Brain pericyte (primary cell): ENCODE measurements at regions not wholly inside any gene's neighbourhood (a gene's known extent, or its start where the extent isn't known, plus 50 kb on each side); places are given as distances from the start of the nearest gene placed in this dataset.

ENCODE experiments used
- DNase-seq: peaks from one replicate; pipeline ENCODE4 v3.0.0-alpha.2; 2012; ENCODE audit warnings: low read depth, low spot score

GRCh38 chr13:44022196-44022595, 142.5 kb downstream of the LACC1 start:
- DNase-seq, result no peak

- no peak for DNase-seq
Observed at GRCh38 chr13:44024167-44024845, 144.6 kb downstream of the LACC1 start.

- no peak for DNase-seq
Observed at GRCh38 chr13:44024846-44025195, 145.1 kb downstream of the LACC1 start.

GRCh38 chr13:44026194-44026593, 146.5 kb downstream of the LACC1 start:
- DNase-seq, result no peak

GRCh38 chr13:44028734-44029133, 149.0 kb downstream of the LACC1 start:
- DNase-seq, result no peak

- no peak for DNase-seq
Observed at GRCh38 chr13:44030615-44031014, 150.9 kb downstream of the LACC1 start.

- no peak for DNase-seq
Observed at GRCh38 chr13:44031555-44031954, 151.9 kb downstream of the LACC1 start.

- no peak for DNase-seq
Observed at GRCh38 chr13:44032802-44033201, 153.1 kb downstream of the LACC1 start.

GRCh38 chr13:44035400-44035799, 155.7 kb downstream of the LACC1 start:
- DNase-seq, result no peak

GRCh38 chr13:44040070-44040817, 160.5 kb downstream of the LACC1 start:
- no peak for DNase-seq

GRCh38 chr13:44040818-44041100, 161.1 kb downstream of the LACC1 start:
- no peak for DNase-seq

- no peak for DNase-seq
Observed at GRCh38 chr13:44044547-44045179, 165.0 kb downstream of the LACC1 start.

GRCh38 chr13:44045180-44045562, 165.5 kb downstream of the LACC1 start:
- no peak for DNase-seq

- no peak for DNase-seq
Observed at GRCh38 chr13:44046428-44046827, 166.7 kb downstream of the LACC1 start.

- no peak for DNase-seq
Observed at GRCh38 chr13:44048326-44048725, 168.6 kb downstream of the LACC1 start.

- DNase-seq, result no peak
Observed at GRCh38 chr13:44049081-44049945, 169.6 kb downstream of the LACC1 start.

GRCh38 chr13:44050450-44051063, 170.9 kb downstream of the LACC1 start:
- DNase-seq, result no peak

GRCh38 chr13:44051405-44051804, 171.7 kb downstream of the LACC1 start:
- DNase-seq, result no peak

- no peak for DNase-seq
Observed at GRCh38 chr13:44051918-44052675, 172.4 kb downstream of the LACC1 start.

GRCh38 chr13:44052780-44053184, 173.1 kb downstream of the LACC1 start:
- DNase-seq, result no peak

GRCh38 chr13:44053208-44053607, 173.5 kb downstream of the LACC1 start:
- DNase-seq, result no peak
